ENCODE measurements at regions not wholly inside any gene's neighbourhood (a gene's known extent, or its start where the extent isn't known, plus 50 kb on each side); places are given as distances from the start of the nearest gene placed in this dataset.
"Not testable (repeated sequence)": the region's sequence is repeated elsewhere in the genome, so short reads cannot be mapped to it uniquely, and the experiment has no call there.

DNA sequence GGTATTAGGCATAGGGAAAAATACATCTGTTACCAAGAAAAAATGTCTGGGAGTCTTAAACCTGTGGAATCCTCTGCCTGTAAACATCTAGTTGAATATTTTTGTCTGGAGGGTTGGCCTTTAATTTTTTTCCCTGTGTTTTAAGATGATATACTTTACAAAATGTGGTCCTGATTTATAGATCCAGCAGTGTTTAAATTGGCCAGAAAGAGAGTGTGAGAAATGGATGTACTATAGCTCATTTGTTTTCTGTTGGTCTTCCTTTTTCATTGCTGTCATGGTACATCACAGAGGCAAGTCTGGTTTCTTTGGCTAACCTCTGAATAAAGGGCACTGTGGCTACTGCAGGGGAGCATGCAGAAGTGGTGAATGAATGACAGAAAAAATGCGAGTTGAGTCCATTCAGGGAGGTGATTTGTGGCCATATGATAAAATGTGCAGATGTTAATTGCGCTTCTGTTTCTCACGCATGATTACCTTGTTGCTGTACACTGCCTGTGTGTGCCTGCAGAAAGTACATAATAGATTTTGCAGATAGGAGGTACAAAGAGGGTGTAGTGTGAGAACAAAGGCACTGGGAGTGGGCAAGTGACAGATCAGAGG is 150.0 kb downstream of the NFKBIZ start:
- no peak for DNase-seq

DNA sequence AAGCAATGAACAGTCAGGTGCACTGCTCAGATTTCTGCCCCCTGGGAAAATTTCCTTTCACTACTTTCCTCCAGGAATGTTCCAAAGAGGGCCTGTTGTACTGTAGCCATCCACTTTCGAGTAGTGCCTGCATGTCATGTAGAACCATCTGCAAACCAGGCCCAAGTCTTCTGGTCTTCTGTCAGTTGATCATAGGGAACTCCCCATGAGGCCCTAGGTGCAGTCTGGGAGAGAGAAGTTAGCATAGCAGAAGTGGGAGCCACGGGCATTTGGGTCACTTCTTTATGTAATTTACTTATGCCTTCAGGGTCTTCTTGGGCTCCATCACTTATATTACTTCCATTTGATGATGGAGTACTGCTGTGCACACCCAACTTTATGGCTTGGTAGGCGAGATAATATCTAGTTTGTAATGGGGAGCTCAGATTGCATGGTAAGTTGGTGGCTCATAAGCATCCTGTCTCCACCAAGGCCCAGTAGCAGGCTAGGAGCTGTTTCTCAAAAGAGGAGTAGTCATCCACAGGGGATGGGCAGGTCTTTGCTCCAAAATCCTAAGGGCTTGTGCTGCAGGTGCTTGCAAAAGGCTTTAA is 151.4 kb downstream of the NFKBIZ start:
- DNase-seq, result no peak

DNA sequence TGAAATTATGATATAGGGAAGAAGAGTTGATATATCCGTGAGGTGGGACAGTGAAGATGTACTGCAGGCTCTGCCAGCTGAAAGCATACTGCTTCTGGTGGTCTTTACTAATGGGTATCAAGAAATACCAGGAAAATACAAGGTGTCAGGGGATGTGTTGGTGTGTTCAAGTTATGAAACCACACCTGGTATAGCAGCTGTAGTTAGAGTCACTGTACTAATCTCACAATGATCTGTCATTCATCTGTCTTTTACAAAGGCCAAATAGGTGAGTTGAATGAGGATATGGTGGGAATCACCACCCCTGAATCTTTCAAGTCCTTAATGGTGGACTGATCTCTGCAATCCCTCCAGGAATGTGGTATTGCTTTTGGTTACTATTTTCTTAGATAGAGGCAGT is 152.7 kb downstream of the NFKBIZ start:
- DNase-seq, result no peak

DNA sequence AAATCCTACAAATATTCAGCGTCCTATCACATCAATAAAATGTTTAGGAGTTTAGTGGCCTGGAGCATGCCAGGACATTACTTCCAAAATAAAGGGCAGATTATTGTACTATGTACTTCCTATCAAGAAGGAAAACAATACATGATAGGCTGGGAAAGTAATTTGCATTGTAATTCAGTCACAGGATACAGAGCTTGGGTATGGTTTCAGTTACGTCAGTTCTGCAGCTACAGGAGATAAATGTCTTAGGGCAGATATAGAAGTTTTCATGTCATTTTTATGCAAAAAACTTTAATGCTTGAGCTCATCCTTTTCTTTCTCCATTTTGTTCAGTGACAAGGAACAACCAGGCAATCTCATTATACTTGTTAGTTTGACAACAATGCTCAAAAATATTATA is 155.2 kb downstream of the NFKBIZ start:
- DNase-seq, result no peak

DNA sequence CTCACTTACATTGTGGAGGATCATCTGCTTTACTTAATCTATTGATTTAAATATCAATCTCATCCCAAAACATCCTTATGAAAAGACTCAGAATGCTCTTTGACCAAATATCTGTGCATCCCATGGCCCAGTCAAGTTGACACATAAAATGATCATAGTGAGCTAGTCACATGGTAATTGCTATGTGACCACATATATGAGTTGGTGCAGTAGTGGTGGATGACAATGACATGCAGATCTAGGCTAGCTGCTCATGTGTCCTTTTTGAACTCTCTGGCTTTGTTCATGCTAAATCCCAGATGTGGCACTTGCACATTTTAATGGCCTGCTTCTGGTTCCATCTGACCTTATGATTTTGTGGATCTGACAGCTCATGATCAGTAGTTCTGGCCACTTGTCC is 156.2 kb downstream of the NFKBIZ start:
- DNase-seq, result no peak

DNA sequence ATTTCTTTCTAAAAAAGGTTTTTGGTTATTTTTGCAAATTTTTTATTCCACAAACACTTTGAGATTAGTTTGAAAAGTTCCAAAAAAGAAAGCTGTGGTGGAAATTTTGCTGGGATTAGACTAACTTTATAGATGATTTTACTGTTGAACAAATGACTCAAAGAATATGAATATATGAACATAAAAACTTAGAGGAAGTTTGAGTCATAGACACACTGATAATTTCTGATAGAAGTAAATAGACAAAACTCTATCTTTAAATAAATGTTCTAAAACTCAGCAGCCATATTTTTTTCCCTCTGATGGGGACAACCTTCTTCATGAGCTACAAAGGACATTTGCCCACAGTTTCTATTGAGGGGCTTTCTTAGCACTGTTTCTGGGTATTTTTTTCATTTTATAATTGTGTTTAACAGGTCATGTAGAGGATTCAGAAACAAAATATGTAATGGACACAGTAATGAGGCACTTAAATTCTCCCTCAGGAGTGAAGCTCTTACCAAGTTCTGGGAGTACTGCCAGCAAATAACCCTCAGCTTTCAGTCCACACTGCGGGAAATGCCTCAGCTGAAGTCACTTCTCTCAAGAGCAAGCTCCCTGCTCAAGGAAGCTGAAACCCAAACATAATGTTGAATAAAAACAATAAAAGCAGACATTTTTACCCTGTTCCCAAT is 157.6 kb downstream of the NFKBIZ start:
- peak; percentile 53 for DNase-seq

DNA sequence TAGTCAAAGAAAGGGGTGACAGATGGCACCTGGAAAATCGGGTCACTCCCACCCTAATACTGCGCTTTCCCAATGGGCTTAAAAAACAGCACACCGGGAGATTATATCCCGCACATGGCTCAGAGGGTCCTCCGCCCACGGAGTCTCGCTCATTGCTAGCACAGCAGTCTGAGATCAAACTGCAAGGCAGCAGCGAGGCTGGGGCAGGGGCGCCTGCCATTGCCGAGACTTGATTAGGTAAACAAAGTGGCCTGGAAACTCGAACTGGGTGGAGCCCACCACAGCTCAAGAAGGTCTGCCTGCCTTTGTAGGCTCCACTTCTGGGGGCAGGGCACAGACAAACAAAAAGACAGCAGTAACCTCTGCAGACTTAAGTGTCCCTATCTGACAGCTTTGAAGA is 159.1 kb downstream of the NFKBIZ start:
- not testable (repeated sequence) for DNase-seq

DNA sequence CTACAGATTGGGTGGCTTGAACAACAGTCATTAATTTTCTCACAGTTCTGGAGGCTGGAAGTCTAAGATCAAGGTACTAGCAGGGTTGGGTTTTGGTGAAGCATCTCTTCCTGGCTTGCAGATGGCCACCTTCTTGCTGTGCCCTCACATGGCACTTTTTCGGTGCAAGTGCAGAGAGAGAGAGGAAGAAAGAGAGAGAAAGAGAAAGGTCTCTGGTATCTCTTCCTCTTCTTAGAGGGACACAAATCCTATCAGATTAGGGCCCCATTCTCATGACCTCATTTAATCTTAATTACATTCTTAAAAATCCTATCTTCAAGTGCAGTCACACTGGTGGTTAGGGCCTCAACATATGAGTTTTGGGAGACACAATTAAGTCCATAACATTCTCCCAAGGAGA is 167.1 kb downstream of the NFKBIZ start:
- no peak for DNase-seq

DNA sequence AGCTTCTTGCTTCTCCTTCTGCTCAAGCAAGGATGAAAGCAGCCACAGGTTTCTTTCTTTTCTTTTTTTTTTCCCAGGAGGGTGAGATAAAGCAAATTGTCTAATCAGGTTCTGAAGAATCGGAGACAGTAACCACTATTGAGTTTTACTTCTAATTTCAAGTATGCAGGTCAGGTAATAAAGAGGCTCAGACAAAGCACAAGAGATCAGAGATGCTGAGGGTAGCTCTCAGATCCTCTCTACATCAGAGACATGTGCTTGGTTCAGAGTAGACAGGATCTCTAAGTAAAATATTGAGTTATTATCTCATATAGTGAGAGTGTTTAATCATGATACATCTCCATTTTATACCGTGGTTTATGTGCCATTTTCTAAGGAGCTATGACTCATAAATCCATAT is 168.5 kb downstream of the NFKBIZ start:
- no peak for DNase-seq

DNA sequence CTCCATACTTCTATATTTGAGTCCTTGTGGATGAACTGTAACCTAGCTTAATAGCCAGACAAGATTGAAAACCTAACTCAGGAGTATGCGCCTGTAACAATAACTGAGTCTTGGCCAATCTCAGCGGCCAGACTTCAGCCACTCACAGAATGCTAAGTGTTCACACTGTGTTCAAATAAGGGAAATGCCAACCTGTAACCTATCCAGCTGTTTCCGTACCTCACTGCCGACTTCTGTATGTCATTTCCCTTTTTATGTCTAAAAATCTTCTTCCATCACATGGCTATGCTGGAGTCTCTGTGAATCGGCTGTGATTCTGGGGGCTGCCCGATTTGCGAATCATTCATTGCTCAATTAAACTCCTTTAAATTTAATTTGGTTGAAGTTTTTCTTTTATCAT is 169.2 kb downstream of the NFKBIZ start:
- DNase-seq, result no peak

DNA sequence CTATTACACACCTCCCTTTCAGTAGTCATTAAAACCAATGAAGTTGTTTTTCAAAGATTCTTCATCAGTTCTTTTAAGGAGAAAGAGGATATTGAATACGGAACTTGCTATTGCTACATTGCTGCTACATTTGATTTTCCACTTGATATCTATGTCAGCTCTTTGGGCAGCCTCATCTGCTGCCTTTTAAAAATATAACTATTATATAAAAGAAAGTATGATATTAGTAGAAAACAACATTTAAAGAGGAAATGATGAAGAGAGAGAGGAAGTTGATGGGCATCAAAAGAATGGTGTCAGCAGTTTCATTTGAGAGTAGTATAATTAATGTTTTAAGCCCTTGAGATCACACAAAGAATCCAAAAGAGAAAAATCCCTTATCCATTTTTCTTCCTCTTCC is 171.4 kb downstream of the NFKBIZ start:
- no peak for DNase-seq

DNA sequence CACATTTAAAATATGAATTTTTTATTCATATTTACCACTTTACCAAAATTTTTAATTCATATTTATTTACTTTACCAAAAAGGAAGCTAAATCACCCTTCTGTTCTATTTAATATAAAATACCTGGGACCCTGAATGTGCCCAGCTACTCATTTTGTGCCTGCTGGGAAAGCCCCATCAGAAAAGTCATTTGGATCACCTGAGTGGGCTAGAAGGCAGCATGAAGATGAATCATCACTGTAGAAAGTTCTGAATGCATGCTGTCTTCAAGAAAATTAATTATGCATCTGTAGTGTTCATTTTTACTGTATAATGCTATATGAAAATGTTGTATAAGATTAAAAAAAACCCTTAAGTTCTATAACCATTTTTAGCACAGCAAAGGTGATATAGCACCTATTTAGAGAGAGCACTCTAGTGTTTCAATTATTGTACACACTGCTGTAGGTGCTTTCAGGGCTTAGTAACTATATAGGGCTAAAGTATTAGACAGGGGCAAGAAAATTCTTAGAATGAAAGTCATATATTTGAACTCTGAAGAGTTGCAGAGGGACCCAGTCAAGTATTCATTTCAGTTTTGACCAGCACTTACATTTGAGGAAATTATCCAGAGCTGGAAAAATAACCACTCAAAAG is 175.1 kb downstream of the NFKBIZ start:
- DNase-seq, result peak; percentile 13

DNA sequence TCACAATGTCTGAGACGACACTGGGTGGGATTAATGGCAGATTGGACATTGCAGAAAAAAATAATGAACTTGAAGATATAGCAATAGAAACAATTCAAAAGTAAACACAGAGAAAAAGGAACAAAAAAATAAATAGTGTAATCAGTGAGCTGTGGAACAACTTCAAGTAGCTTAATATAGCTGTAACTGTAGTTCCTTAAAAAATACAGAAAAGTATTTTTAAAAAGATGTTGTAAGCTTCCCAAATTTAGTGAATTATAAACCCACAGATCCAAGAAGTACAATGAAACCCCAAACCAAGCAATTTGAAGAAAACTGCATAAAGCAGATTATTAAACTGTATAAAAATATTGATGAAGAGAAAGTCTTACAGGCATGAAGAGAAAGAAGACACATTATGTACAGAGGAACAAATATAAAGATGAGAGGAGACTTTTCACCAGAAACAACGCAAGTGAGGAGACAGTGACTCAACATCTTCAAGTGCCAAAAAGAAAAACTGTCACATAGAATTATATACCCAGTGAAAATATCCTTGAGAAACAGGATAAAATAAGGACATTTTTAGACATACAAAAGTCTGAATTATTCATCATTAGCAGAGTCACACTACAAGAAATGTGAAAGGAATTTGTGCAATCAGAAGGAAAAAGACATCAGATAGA is 176.4 kb downstream of the NFKBIZ start:
- no peak for DNase-seq

DNA sequence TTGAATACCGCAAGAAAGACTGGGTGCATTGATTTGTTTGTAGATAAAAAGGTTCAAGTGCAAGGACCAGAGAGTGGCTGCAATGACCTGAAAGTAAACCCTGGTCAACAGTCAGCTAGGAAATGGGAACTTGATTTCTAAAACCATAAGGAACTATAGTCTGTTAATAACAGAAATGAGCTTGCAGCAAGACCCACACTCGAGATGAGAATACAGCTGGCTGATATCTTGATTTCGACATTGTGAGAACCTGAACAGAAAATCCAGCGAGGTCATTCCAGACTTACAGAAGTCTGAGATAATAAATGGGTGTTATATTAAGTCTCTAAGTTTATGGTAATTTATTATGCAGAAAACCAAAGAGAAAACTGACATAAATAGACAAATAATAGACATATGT is 177.3 kb downstream of the NFKBIZ start:
- no peak for DNase-seq

DNA sequence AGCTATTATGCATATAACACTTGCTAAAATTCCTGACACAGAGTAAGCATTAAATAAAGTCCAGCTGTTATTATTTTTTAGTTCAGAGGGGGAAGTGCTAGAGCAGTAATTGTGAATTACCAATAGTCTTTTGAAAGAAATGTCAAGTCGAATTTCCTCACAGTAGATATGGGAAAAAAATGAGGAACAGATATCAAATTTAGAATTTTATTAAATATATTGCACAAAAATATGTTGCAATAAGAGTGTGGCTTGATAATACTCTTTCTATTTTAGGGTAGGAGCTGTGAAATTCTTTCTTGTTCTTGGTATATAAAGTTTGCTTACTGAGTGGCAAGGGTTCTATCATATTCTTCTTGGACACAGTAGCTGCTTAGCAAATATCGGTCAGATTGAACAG is 181.3 kb downstream of the NFKBIZ start:
- no peak for DNase-seq

DNA sequence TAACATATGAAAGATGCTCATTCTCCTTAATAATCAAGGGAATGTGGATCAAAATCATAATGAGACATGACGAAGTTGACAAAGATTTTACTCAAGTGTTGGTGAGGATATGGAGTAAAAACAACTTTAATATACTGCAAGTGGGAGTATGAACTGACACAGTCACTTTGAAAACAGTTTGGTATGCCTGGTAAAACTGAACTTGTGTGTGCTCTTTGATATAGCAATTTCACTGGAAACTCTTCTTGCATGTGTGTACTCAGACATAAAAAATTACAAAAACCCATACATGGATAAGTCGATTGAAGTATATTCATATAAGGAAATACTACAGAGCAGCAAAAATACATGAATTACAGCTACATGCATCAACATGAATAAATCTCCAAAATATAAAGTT is 182.5 kb downstream of the NFKBIZ start:
- no peak for DNase-seq

DNA sequence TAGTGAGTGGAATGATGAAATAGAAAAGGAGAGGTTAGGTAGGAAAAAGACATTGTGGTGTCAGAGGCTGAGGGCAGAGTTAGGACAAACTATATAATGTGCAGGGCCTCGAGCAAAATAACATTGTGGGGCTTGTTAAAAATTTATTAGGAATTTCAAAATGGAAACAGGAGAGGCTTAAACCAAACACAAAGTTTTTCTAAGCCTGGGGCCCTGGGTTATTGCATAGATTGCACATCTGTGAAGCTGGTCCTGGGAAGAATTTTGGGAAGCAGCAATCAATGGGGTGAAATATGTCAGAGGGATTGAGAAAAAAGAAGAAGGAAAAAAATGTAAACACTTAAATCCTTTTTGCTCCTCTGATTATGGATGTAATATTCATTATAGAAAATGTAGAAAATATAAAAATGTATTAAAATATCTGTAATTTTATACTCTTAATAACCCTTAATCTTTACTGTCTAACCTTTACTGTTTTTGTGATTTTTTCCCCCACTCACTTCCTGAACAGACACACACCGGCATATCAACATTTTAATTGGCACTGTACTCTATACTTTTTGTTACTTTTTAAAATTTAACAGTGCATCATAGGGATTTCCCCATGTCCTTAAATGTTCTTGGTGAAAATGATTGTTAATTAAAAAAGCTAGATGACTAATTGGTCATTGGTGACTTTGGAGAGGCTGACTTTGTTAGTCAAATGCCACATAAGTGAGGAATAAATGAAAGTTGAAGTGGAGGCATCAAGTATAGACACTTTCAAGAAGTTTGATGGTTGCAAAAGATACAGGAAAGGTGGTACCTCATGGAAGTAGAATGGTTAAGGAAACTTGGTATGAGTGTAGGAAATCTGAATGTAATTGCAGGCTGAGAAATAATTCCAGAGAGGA is 183.4 kb downstream of the NFKBIZ start:
- DNase-seq, result no peak

DNA sequence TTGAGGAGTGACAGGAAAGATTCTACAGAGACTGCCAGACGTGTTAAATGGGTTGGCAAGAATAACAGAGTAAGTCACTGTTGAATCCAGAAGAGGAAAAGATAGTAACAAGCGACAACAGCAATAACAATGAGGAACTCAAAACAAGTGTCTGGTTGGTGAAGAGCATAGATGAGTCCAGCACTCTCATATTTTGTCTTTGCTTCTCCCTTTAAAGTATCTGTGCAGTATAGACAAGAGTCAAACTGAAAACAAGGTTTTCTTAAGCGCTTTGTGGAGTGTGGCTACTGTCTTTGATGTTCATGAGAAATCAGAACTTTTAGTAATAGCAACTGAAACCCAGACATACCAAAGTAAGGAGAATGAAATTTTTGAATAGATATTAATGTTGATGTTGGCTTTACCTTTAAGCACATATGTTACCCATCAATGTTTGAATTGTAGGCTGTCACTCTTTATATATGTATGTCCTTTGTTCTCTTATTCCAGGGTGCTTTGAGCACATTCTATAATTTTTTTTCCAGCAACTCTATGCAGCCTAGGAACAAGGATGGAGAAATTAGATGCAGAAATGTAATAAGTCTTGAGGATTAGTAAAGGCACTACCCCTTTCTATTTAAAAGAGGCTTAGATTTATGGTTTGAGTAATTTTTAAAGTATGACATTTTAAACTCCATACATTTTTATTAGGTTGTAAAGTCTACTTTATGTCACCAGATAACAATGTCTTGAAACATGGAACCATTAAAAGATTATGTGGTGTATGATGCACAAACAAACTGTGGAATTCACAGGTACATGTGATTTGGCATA is 185.5 kb downstream of the NFKBIZ start:
- DNase-seq, result no peak

DNA sequence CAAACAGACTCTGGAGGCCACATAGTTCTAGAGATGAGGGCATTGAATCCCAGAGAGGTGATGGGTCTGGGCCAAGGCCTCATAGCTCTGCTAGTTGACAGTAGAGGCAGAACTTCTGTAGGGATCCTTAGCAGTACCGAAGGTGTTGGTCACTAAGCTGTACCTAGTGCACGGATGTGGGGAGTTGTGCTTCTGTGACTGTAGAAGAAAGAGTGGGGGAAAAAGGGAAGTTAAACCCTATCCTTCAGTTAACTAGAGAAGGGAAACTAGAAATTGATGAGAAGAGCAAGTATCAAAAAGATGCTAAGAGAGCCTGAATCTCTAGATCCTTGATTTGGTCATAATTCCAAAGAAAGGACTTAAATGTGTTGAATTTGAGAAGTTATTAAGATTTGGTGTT is 186.7 kb downstream of the NFKBIZ start:
- DNase-seq, result no peak

DNA sequence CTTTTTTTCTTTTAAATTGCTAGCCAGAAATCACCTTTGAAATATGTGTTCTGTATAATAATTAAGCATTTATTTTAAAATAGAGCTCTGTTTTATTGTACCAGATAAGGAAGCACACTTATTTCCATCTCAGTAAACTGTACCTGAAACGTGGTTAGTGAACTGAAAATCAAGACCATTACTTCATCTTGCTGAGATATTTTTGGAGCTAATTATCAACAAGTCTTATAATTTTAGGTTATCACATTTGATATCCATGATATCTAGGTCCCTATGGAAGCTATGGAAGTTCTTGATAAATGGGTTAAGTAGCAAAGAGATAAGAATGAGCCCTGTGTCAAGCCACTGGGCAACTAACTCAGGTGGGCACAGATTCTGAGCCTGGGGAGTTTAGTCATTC is 187.2 kb downstream of the NFKBIZ start:
- DNase-seq, result no peak

DNA sequence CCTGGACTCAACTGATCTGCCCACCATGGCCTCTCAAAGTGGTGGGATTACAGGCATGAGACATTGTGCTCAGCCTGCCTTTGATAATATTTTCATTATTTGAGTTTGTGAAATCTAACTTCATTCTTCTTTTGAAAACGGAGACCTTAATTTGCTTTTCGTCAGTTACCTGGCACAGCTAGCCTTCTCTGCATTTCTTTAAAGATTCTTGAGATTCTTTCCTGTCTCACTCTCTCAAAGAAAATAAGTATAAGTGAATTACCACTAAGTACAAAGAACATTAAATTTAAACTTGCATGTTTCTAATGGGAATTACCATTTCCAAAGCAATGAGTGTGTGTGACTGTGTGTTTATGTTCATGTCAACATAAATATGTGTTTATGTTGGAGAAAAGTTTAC is 187.9 kb downstream of the NFKBIZ start:
- no peak for DNase-seq

DNA sequence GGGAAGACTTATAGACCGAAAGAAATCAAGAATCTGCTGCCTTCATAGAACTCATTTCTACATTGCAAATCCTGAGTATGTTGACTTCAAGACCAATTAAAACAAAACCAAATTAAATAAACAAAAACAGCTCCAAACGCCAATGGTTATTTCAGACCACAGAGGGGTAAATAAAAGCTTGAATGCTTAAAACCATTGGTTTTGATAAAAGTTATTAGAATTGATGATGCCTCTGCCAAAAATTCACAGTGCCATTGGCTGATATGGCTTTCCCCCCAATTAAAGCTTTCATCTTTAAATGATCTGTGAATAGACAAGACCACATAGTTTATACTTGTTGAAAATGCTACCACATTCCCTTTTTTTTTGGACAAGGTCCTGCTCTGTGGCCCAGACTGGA is 188.5 kb downstream of the NFKBIZ start:
- no peak for DNase-seq

Data from kidney glomerular epithelial cell (primary cell).